SKM-1 (cell line): ENCODE measurements at regions not wholly inside any gene's neighbourhood (a gene's known extent, or its start where the extent isn't known, plus 50 kb on each side); places are given as distances from the start of the nearest gene placed in this dataset.
"Not testable (repeated sequence)": the region's sequence is repeated elsewhere in the genome, so short reads cannot be mapped to it uniquely, and the experiment has no call there.

Experiments used
- DNase-seq: peaks from one replicate; lab custom pipeline; 2025; ENCODE audit not compliant: unreplicated experiment; lab: John Stamatoyannopoulos, UW

DNA sequence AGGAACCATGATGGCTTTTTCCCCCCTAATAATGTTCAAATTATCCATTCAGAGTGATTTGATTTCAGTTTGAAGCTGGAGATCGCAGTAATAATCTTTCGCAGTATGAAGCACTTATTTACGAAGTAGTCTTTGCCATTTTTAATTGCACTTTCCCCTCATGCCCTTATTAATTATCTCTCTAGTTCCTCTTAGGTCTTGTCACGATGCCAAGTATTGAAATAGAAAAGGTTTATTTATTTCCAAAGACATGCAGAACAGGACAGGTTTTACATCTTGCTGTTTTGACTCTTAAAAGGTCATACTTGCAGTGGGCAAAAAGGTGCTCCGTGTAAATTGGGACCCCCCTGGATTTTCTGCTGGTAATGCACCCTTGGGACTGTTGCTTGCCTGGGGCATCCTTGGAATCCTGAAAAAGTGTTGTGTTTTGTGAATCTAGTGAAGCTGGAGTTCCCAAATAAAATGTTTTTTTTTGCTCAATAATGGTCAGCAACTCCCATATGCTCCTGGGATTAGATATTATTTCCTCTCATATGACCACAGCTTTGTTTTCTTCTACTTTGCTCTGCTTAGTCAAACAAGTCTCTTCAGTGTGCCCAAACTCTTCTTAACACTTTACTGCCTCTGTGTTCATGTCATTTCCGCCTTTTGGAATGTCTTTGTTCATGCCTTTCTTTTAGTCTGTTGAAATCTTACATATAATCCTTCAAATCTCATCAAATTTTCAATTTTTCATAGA, 278.3 kb downstream of the TMEM38B start:
- DNase-seq: no peak

DNA sequence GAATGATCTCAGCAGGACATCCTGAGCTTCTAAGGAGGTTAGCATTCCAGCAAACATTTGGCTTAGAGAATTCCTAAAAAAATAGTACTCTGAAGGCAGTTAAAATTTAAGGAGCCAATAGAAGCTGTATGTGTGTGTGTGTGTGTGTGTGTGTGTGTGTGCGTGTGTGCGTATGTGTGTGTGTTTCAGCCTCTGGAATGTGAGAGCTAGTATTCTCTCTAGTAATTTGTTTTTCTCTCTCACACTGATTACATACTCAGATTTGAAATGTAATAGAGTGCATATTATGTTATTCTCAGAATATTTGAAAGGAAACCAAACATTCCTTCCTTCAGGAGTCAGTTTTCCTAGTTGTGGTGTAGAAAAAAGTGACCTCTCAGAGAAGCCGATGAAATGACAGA, 279.6 kb downstream of the TMEM38B start:
- DNase-seq: no peak

DNA sequence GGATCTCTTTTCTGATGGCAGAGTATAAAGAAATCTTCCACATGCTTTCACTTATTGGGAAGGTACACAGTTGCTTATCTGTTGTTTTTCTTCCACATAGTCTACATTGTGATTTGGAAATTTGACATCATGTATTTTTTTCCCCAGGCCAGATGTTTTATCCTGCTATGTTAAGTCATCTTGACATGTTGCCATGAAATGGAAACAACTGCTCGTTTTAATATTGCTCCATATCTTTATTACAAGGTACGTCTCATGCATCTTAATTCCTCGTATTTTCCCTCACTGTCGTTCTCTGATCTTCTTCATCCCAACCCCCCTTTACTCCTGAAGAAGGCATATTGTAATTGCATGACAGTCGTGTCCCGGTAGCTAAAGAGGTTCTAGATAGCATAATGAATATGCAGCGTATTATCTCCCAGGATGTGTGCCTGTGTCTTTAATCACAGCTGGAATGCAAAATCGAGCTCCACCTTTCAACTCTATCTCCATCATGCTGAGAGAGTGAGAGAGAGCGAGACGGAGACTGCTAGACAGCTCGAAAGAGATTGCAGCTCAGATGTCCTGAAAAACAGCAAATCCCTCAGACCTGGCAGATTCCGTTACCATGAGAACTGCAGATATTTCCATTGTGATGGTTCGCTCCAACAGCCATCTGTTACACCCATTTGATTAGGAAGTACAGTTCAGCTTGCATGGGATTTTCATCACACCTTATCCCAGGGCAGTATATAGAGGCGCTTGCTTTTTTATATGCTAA, 281.7 kb downstream of the TMEM38B start:
- no peak for DNase-seq

DNA sequence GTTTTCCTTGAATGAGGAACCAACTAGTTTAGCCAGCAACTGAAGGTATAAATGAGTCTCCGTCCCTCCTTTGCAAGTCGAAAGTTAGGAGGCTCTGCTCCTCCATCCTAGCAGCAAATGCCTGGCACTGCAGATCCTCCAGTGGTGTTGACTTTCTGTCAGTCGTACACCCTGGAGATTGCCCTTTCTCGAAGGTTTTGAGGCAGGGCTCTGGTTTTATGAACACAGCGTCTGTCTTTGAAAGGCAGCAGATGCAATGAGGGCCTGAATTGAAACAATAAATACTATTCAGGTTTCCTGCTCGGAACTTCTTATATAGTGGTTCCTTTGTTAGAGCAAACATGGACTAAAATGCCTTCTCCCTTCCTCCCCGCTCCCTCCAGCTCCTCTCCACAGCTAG, 284.0 kb downstream of the TMEM38B start:
- no peak for DNase-seq

DNA sequence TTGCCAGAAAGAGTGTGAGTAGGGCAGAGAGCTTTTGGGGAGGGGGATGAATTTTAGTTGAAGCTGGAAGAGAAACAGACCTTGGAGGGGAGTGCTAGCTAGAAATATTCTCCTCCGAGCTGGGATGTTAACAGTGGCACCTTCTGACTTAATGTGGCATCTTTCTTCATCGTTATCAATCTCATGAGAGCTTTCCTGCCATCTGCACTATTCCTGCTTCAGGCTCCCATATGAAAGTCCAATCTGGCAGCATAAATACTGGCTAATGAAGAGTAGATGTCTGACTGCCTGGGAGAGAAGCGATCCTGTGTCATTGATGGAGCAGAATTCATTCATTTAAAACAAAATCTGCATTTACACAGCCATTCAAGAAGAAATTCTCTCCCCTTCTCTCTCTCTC, 284.5 kb downstream of the TMEM38B start:
- no peak for DNase-seq

DNA sequence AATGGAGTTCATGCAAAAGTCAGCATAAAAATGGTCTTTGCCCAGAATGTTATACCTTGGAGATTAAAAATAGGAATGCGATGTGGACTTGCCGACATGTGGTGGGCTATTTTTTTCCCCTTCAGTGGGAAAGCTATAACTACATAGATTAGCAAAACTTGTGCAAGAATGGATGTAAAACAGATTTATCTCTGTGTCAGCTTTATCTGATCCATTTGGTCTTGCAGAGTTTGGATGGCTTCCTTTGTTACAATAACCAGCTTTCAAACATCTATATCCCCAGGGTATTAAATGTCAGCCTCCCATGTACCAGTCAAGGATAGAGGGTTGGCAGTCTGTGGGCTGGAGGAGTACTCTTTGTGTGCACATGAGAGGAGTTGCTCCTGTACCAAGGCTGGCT, 284.9 kb downstream of the TMEM38B start:
- DNase-seq: no peak

DNA sequence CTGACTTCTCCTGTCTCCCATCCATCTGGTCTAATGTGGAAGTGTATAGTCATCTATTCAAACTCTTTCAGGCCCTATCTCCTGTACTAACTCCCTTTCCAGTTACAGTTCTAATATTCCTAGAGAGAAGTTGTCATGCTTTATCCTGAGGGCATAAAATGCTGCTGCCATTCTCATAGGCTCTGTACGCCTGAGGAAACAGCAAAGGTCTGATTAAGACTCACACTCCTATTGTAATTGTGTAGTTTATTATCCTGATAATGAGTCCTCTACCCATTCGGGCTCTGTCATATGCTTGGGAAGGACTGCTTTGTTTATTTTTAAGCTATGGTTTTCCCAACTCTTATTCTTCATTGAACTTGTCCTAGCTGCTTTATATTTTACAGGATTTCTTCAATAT, 290.4 kb downstream of the TMEM38B start:
- no peak for DNase-seq

DNA sequence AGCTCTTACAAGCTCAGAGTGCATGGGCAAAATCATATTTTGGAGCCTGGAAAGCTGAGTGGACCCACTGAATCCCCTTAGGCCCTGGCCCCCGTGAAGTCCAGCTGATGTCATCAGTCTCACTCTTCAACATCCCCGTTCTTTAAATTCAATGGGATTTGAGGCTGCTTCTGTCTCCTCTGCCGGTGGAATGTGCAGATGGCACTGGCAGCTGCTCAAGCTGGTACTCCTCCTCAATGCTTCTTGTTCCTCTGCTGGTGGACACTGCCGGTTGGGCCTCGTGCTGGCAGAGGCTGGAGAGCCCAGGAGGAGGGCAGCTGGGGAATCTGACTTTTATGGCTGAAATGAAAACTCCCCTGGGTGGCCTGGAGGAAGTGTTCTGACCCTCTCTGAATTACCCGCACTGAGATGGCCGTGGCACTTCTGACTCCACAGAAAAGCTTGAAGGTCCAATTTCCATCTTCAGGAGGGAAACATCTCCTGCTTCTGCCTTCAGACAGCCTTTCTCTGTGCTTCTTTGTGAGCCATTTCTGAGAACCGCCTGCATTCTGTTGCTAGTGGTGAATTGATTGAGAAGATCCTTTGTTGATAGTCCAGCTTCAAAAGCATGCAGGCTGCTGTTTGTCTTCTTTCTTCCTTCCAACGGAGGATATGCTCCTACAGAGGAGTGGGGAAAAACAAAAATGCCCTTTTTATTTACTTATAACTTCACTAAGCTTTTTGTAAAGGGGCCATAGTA, 298.9 kb downstream of the TMEM38B start:
- DNase-seq: no peak

DNA sequence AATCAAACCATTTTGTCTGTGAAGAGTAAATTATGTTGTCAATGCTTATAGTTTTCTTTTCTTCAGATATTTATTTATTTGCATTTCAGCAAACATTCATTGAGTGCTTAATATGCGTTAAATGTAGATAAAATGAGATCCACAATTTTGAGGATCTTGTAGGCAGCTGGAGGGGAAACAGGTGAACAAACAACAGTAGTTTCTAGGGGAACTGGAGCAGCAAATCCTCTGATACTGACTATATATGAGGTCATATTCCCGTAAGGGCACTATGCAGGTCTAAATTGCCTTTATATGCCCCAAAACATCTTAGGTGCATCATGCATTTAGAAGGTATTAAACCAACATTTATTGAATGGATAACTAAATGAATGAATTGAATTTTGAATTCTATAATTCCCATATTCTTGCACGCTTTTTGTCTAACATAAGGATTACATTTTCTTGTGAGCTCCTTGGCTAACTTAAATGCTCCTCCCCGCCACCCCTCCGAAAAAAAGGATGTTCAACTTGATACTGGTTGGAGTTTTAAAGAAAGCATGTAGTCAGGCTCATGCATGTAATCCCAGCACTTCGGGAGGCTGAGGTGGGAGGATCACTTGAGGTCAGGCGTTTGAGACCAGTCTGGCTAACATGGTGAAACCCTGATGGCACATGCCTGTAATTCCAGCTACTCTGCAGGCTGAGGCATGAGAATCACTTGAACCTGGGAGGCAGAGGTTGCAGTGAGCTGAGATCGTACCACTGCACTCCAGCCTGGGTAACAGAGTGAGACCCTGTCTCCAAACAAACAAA, 299.8 kb downstream of the TMEM38B start:
- DNase-seq: no peak

DNA sequence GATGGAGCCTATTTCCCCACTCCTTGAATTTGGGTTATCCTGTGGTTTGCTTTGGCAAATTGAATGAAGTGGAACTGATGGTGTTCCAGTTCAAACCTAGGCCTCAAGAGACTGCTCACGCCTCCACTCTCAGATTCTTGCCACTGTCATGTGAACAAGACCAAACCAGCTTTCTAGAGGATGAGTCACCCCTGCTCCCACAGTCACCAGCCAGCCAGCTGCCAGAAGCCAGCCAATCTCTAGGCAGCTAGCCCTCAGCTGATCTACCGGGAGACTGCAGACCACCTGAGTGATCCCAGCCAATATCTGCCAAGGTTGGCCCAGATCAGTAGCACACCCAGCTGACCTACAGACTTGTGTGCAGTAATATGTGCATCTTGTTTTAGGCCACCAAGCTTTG, 300.6 kb downstream of the TMEM38B start:
- no peak for DNase-seq

DNA sequence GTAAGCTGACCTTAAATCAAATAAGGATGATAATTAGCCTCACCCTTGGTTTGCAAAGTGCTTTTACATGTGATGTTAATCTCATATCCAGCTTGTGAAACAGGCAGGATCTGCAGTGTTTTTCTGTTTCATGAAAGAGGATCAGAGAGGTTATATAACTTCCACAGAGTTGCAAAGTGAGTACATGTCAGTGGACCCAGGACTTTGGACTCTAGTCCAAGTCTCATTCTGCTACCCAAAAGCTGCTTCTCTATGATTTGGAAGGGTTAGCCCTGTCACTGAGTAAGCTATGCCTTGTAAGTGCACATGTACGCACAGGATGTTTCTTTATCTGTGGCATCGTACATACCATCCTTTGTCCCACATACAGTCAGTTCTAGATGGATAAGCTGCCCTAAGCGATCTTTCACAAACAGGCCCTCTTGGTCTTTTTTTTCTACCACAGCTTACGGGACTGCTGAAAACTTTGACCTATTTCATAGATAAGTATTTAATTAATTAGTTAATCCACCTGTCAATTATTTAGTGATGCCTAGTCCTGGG, 322.9 kb downstream of the TMEM38B start:
- DNase-seq: no peak

DNA sequence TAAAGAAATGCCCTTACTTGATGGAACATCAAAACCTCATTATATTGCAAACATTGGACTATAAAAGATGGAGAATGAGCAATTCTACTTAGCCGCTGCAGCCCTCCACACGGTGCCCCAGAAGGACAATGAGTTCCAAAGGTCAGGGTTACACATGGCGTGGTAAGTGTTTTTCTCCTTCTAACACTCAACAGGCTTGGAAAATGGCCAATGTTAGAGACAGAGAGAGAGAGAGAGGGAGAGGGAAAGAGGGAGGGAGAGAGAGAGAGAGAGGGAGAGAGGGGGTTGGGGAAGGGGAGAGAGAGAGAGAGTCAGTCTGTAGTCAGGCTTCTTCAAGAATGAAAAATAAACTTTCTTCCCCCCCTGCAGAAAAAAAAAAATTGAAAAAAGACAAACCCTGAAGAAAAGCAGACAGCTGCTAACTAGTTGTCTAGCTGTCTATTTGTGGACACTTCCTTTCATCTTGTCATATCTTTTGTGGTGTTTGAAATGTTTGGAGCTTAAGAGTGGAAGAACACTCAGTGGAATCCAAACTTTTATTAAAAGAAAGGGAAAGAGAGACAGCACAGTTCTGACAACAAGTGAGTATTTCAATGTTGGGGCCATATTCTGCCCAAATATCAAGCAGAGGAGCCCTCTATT, 324.8 kb downstream of the TMEM38B start:
- DNase-seq: no peak

DNA sequence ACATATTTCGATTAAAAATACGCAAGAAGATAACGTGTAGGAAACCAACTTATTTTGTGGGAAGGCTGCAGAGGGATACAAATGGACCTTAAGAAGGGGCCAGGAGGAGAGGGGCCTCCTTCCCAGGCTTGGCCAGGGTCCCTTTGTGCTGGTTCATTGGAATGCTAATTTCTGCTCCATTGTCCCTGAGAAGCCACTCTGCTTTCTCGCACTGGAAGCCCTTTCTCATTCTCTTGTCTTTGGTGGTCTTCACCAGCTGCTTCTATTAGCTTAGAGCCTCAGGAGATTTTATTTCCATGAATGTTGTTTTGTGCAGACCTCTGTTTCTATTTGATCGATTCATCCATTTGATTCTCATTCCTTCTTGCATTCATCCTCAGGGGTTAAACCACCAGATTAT, 325.4 kb downstream of the TMEM38B start:
- no peak for DNase-seq

DNA sequence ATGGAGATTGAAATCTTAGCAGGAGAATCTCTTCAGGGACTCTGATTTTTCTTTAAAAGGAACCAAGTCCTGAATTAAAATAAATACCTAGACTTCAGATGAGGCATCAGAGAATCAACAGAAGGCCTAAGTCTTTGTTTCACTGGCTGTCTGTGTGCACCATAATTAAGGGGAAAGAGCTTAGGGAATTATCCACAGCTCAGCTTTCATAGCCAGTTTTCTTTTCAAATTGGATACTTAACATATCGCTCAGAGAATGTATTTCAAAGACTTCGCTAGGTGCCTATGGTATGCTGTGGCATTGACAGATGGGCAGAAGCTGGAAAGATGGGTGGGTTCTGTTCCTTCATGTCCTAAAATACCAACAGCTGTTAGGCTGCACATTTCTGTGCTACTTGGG, 325.8 kb downstream of the TMEM38B start:
- DNase-seq: no peak

DNA sequence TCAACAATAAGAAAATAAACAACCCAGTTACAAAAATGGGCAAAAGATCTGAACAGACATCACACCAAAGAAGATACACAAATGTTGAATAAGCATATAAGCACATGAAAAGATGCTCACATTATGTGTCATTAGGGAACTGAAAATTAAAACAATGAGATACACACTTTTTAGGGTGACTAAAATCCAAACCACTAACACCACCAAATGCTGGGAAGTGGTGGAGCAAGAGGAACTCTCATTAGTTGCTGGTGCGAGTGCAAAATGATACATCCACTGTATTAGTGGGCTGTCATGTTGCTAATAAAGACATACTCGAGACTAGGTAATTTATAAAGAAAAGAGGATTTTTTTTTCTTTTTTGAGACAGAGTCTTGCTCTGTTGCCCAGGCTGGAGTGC, 329.1 kb downstream of the TMEM38B start:
- DNase-seq: no peak

DNA sequence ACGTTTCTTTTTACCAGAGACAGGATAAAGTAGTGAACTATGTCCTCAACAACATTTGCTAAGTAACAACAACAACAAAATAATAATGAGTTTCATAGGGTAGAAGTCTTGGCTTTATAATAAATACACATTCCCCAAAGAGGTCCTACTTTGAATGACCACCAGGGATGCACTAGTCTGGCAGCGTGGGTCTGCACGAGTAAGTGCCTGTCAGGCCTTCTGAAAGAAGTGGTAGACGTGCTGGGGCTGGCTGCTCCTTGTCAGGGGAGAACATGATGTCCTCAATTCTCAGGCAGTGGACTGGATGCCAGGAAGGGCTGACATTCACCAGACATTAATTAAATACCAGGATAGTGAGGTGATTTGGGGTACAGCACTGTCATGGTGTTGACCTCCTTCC, 331.1 kb downstream of the TMEM38B start:
- no peak for DNase-seq

DNA sequence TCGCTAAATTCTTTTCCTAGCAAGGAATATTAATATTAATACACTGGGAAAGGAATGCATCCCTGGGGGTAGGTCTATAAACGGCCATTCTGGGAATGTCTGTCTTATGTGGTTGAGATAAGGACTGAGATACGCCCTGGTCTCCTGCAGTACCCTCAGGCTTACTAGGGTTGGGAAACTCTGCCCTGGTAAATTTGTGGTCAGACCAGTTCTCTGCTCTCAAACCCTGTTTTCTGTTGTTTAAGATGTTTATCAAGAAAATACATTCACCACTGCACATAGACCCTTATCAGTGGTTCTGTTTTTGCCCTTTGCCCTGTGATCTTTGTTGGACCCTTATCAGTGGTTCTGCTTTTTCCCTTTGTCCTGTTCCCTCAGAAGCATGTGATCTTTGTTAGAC, 335.8 kb downstream of the TMEM38B start:
- not testable (repeated sequence) for DNase-seq

DNA sequence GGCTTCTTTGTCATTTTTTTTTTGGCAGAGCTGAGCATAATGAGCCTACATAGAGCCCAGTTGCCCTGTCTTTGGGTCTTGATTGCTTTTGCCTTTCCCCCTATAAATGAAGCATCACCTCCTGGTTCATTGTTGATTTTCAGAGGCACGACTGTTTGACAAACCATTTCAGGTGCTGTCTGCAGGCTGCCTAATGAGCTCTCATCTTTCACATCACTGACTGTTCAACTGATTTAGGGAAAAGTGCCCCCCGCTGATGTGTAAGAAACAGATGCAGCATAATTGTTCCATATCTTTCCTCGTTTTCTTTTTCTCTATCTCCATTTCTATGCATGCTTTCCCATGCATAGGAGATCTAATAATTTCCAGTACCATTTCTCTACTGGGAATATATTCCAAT, 338.6 kb downstream of the TMEM38B start:
- DNase-seq: no peak

DNA sequence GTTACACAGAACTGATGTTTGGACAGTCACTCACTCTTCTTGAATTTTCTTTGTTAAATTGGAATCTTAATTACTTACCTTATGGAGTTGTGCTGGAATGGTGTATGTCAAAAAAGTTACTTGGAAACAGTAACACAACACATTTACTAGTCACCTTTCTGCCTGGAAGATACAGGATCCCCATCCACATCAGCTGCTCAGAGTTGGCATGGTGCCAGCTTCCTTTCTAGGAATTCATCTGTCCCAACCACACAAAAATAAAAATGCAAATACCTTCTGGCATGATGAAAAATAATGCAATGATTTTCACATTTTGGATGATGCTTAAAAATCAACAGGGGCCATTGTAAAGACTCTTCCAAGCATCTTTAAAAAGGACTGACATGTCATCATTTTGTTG, 341.5 kb downstream of the TMEM38B start:
- no peak for DNase-seq

DNA sequence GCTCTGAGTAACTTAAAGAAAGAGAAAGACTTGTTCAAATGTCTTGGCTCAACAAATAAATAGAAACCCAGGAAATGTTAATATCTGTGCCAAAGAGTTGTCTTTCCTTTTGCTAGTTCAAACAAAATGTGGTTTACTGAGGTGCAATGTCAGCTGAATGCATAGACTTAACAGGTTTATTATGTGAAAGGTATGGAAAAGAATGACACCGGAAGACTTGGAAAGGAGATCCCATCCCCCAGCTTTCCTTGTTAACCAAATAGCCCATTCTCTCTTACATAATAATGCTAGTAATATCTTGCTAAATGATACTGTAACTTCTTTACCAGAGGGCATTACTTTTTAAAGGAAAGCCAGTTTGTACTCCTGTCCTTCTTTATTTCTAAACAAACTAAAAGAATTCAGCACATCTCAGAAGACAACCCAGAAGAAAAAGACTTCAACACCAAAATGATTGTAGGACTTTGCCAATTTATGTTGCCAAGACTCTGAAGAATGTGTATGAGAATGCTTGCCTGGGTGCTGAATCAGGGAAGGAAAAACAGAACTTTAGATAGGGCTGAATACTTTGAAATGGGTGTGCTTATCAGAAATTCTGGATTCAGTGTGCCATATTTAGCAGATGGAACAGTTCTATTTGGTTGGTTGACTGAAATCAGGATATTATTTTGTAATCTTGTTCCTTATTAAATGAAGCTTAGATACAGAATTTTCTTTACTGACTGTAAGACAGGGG, 344.1 kb downstream of the TMEM38B start:
- DNase-seq: no peak
